Left cardiac atrium (tissue), 4 donors: ENCODE measurements at regions not wholly inside any gene's neighbourhood (a gene's known extent, or its start where the extent isn't known, plus 50 kb on each side); places are given as distances from the start of the nearest gene placed in this dataset.
"Not testable (repeated sequence)": the region's sequence is repeated elsewhere in the genome, so short reads cannot be mapped to it uniquely, and the experiment has no call there.

Experiments used
- ATAC-seq, 2 donors: fragments of 200-7000 bp; cut with Tn5 transposase; one replicate each; pipeline ENCODE4 v1.9.1; 2020; ENCODE audit warnings: mild to moderate bottlenecking in 2 of 2, moderate library complexity in 2 of 2
- DNase-seq: peaks from one replicate; pipeline ENCODE4 v3.0.0-alpha.2; 2020
- intact Hi-C, 2 donors: fragments of 100-400 bp; cut with DNase I; formaldehyde crosslinking; loops; one replicate each; pipeline versions ENCODE4 v1.14.1 to v1.15.1; 2022 to 2023
- donor health status: DM: no; HTN: yes; CAD: no.
- donor health status: DM: no; HTN: yes; CAD: no; lungs with severe emphysema.
- donor health status: DM: yes; HTN: yes; CAD: no.
- donor health status: Dilated cardiomyopathy.

- intact Hi-C loops, result no loop called here
- DNase-seq (no peak), ATAC-seq (no peak)
Measured at GRCh38 chrX:112577146-112577545, 102.6 kb downstream of the LHFPL1 start.

- ATAC-seq (no peak), DNase-seq (no peak)
- intact Hi-C loops, result no loop called here
Measured at GRCh38 chrX:112571388-112571787, 108.3 kb downstream of the LHFPL1 start.

GRCh38 chrX:112555831-112556230, 123.9 kb downstream of the LHFPL1 start:
- no peak for DNase-seq
- ATAC-seq, result no peak
- intact Hi-C loops, result no loop called here

GRCh38 chrX:112545051-112545450, 134.7 kb downstream of the LHFPL1 start:
- intact Hi-C loops, result no loop called here
- ATAC-seq, result no peak
- DNase-seq, result no peak

GRCh38 chrX:112536544-112536943, 143.2 kb downstream of the LHFPL1 start:
- DNase-seq (no peak), ATAC-seq (no peak)
- intact Hi-C loops, result no loop called here

DNA sequence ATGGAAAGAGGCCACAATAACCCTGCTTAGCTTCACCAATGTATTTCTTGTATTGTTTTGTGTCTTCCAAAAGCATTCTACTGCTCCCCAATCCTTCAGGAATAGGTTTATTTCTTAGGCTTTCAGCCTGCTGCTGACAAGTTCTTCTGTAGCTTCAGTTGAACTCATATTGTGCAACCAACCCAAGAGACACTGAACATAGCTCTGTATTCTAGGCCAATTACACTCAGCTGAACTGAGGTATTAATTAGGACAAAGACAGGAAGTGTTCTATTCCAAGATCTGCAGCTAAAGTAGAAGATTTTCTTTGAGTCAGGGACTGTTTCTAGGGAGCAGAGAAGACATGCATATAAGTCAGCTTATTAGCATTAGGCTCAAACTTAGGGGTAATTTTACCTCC, 151.8 kb downstream of the LHFPL1 start:
- ATAC-seq, result peak in 1 of 2 donors; percentile 65

GRCh38 chrX:112521676-112522075, 158.1 kb downstream of the LHFPL1 start:
- intact Hi-C loops, result no loop called here
- DNase-seq, result no peak
- ATAC-seq, result no peak

More for the DNA sequence above, 151.8 kb downstream of the LHFPL1 start:
- intact Hi-C loops, result no loop called here
- DNase-seq, result no peak

DNA sequence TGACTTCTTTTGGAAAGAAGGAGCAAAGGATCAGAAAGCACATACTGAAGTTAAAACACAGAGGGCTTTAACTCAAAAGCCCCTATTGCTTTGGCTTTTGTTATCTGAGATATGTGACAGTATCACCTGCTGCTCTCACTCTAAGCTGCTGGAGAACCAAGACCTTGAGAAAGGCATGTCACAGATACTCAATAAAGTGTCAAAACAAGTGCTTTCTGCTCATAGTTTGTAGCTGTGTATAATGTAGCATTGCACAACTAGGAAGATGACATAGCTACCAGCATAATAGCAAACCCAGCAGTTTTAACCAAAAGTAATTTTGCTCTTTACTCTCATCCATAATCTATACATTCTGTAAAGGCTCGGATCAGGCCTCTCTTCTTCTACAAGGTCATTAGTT, 159.6 kb downstream of the LHFPL1 start:
- DNase-seq, result no peak
- no peak for ATAC-seq
- intact Hi-C loops, result no loop called here

DNA sequence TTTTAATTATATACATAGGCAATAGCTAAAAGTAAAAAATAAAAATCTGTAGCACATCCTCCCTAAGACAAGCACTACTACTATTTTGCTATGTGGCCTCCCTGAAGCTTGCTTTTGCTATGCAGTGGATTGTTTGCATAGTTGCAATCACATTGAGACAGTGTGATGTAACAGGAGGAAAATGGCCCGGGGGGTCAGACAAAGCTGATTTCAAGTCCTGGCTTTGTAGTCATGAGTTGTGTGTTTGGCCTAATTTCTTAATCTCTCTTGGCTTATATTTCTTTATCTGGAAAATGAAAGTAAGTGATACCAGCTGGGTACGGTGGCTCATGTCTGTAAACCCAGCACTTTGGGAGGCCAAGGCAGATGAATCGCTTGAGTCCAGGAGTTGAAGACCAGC, 166.6 kb downstream of the LHFPL1 start:
- intact Hi-C loops, result no loop called here
- no peak for DNase-seq
- ATAC-seq, result no peak

- ATAC-seq (no peak), DNase-seq (no peak)
- intact Hi-C loops, result no loop called here
Measured at GRCh38 chrX:112512509-112512908, 167.2 kb downstream of the LHFPL1 start.

DNA sequence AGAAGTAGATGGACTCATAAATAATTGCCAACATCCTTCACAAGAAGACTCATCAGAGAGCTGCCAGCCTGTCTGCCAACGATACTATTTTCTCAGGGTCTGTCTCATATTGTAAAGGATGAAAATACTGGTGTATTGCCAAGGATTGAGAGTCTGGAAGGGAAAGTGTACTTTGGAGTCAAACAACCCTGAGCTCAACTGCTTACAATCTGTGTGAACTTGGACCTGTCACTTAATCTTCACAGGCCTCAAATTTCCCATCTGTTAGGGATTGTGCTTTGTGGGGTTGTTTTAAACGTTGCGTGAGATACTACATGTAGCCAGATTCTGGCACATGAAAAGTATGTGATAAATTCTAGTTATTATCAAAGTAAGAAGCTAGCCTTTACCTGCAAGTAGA, 169.1 kb downstream of the LHFPL1 start:
- DNase-seq (no peak), ATAC-seq (no peak)
- intact Hi-C loops, result no loop called here

DNA sequence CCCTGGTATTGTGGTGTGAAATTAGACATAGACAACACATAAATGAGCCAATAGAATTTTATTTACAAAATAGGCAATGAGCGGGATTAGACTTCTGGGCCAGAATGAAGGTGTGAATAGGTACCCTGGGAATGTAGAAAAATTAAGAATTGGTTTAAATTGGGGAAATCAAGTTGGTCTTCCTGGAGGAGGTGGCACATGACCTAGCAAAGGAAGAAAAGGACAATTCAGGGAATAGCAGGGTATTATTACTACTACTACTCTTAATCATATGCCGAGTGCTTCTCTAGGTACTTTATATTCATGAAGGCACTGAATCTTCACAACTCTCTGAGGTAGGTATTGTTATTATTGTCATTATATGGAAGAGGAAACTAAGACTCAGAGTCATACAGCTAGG, 202.1 kb downstream of the LHFPL1 start:
- ATAC-seq, result no peak
- intact Hi-C loops, result no loop called here
- DNase-seq, result no peak

- intact Hi-C loops, result no loop called here
- ATAC-seq, result no peak
Measured at GRCh38 chrX:112473654-112474053, 206.1 kb downstream of the LHFPL1 start.

DNA sequence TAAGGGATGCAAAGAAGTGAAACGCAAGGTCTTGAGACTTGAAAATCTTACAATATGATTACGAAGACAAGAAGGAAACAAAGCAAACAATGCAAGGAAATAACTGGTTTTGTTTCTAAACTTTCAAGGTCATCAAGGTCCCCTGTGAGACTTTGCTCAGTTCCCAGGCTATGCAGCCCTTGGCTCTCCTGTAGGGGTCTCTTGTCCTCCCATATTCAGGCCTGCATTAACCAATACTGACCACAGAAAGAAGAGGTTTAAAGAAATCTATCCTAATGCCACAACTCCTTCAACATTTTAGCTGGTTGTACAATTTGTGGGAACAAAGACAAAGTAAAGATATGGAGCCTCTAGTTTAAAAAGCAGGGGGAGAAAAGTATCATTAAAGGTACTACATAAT, 209.2 kb downstream of the LHFPL1 start:
- no peak for ATAC-seq
- no peak for DNase-seq
- intact Hi-C loops, result no loop called here

More at GRCh38 chrX:112473654-112474053, 206.1 kb downstream of the LHFPL1 start:
- no peak for DNase-seq

DNA sequence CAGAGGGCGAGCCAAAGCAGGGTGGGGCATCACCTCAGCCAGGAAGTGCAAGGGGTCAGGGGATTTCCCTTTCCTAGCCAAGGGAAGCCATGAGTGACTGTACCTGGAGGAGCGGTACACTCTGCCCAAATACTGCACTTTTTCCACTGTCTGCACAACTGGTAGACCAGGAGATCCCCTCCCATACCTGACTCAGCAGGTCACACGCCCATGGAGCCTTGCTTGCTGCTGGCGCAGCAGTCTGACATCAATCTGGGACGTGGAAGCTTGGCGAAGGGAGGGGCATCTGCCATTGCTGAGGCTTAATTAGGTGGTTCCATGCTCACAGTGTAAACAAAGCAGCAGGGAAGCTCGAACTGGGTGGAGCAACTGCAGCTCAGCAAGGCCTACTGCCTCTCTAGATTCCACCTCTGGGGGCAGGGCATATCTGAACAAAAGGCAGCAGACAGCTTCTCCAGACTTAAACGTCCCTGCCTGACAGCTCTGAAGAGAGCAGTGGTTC, 217.7 kb downstream of the LHFPL1 start:
- DNase-seq, intact Hi-C loops, ATAC-seq: not testable (repeated sequence)

GRCh38 chrX:112457788-112458187, 221.9 kb downstream of the LHFPL1 start:
- DNase-seq, result no peak
- ATAC-seq, result no peak
- intact Hi-C loops, result no loop called here

- ATAC-seq (no peak), DNase-seq (no peak)
- intact Hi-C loops, result no loop called here
Measured at GRCh38 chrX:112450810-112451209, 228.9 kb downstream of the LHFPL1 start.

DNA sequence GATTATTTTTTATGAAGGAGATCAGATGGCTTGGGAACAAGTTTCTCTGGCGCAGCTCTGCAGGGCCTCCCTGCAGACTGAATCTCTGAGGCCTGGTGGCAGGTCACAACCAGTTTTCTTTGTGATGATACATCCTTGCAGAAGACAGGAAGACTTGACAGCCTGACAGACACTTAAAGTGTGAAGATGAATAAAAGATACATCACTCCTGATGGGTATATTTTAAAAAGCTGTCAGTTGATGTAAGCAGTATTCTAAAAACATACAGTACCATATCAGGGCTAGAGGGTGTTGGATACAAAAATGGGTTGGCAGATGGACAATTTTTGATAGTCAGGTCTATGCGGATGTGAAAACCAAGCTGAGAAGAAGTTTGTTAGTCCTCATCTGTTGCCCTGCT, 239.5 kb downstream of the LHFPL1 start:
- ATAC-seq (no peak), DNase-seq (no peak)
- intact Hi-C loops, result no loop called here

DNA sequence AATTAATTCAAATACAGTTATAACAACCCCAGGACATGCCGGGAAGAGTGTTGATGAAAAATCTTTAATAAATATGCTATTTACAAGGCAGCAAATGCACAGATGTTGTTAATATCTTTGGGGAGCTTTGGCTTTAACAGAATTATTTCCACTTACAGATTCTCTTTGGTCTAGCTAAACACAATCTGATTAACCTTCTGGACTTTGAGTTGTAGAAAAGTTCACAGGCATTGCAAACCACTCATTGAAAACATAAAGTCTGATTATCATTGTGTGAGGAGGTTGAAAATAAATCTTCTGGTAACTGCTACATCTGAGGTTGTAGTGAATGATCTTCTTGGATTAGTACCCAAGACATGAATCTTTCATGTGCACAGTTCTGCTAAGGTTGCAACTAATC, 255.6 kb downstream of the LHFPL1 start:
- DNase-seq (no peak), ATAC-seq (no peak)
- intact Hi-C loops, result no loop called here

DNA sequence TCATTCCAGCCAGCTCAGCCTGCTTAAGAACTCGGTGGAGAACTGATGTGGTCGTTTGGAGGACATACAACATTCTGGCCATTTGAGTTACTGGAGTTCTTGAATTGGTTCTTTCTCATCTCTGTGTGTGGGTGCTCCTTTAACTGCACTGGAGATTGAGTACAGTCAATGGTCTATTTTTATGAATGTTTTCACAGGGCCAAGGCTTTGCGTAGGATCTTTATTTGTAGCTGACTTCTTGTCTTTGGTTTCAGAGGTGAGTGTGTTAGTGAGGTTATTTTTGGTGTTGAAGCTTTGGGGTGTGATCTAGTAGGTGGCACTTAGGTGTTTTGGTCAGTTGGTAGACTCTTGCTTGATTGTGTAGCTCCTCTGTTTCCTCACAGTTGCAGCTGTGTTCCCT, 288.4 kb downstream of the LHFPL1 start:
- DNase-seq (no peak), ATAC-seq (no peak)
- intact Hi-C loops, result no loop called here

GRCh38 chrX:112381649-112382298, 298.0 kb downstream of the LHFPL1 start:
- intact Hi-C loops, DNase-seq: not testable (repeated sequence)
- peak; percentile 27 to 41 for ATAC-seq
